Fibroblast of lung (primary cell): ENCODE measurements at regions not wholly inside any gene's neighbourhood (a gene's known extent, or its start where the extent isn't known, plus 50 kb on each side); places are given as distances from the start of the nearest gene placed in this dataset.

ENCODE experiments used
- CTCF ChIP-seq, 2 donors: IDR thresholded peaks in 1 of 2; conservative IDR thresholded peaks in 1 of 2; 1 replicate in 1 of 2; 2 replicates in 1 of 2; pipeline ENCODE4 v1.5.1; 2011 to 2012; ENCODE audit warnings: low read length in 2 of 2, control low read depth in 1 of 2, inconsistent platforms in 1 of 2, low read depth in 1 of 2, mild to moderate bottlenecking in 1 of 2
- EZH2 ChIP-seq: IDR thresholded peaks from 2 replicates; pipeline ENCODE4 v1.5.1; 2012; ENCODE audit warnings: low read length, control low read depth, mild to moderate bottlenecking; ENCODE audit errors: missing control alignments

GRCh38 chr4:138553001-138553845 lies 311.1 kb upstream of the SLC7A11 start:
- TF ChIP-seq EZH2 (no peak), CTCF (conservative IDR thresholded peaks at IDR 0.05 in 1 of 2, IDR thresholded peaks at IDR 0.05 in 1 of 2; ENCODE audit: low read depth in 1 of 2, low read length in 2 of 2) (no peak)
